ENCODE measurements at regions not wholly inside any gene's neighbourhood (a gene's known extent, or its start where the extent isn't known, plus 50 kb on each side); places are given as distances from the start of the nearest gene placed in this dataset.
"Not testable (repeated sequence)": the region's sequence is repeated elsewhere in the genome, so short reads cannot be mapped to it uniquely, and the experiment has no call there.

DNA sequence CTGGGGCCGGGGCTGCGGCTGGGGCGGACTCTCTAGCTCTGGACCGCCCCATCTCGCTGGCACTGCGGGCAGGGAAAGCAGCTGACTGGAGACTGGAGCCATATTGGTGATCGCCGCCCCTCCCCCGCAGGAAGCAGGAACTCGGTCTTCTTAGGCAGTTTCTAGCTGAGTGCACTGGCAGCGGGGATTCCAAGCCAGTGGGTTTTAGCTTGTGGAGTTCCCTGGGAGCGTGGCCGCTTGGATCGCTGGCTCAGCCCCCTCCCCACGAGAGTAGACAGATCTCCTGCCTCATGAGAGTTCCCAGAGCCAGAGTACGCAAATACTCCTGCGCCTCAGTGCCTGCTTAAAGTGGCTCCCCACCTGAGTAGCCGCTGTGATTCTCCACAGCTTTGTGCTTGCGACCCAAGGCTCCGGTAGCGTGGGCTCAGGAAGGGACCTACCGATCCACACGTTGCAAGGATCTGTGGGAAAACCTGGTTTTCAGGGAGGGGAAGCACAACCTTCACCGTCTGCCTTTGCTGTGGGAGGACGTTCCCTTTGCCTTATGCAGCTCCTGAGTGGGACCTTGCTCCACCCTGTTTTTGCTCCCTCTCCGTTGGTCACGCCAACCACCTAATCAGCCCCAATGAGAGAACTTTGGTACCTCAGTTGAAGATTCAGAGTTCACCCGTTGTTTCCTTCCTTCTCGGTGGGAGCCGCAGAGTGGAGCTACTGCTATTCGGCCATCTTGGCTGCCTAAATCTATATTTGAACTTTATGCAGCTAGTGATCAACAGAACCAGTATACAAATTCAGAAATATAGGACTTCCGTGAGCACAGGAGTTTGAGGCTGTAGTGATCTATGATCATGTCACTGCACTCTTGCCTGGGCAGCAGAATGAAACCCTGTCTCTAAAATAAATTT lies 803.9 kb upstream of the PCDH10 start:
- no peak for DNase-seq (ENCODE audit: low read depth in 2 of 3, low spot score in 2 of 3)

DNA sequence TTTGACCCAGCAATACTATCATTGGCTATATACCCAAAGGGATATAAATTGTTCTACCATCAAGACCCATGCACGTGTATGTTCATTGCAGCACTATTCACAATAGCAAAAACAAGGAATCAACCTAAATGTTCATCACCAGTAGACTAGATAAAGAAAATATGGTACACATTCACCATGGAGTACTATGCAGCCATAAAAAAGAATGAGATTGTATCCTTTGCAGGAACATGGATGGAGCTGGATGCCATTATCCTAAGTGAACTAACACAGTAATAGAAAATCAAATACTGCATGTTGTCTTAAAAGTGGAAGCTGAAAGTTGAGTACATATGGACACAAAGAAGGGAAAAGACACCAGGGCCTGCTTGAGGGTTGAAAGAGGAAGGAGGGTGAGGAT lies 803.1 kb upstream of the PCDH10 start:
- DNase-seq (ENCODE audit: low read depth in 2 of 3, low spot score in 2 of 3) = no peak

DNA sequence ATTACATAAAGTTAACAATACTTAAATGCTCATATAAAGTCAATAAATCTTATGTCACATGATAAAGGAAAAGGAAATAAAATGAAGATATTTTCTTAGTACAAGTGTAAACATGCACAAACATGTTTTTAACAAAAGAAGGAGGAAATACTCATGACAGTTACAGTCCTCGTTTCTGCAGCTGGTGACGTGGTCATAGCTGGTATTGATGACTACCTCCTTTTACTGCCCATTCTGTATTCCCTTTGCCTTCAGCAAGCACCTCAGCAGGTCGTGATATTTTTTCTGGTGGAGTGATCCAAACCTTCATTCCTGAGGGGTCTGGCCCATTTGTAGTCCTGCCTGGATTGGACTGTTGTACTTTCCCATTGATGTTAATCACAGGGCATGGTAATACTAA lies 797.5 kb upstream of the PCDH10 start:
- not testable (repeated sequence) for DNase-seq (ENCODE audit: low read depth in 2 of 3, low spot score in 2 of 3)

DNA sequence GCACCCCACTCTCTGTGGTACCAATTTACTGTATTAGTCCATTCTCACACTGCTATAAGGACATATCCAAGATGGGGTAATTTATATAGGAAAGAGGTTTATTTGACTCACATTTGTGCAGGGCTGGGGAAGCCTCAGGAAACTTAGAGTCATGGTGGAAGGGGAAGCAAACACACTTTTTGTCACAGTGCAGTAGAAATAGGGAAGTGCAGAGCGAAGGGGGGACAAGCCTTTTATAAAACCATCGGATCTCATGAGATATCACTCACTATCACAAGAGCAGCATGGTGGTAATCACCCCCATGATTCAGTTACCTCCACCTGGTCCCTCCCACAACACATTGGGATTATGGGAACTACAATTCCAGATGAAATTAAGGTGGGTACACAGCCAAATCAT lies 766.9 kb upstream of the PCDH10 start:
- no peak for DNase-seq (ENCODE audit: low read depth in 2 of 3, low spot score in 2 of 3)

DNA sequence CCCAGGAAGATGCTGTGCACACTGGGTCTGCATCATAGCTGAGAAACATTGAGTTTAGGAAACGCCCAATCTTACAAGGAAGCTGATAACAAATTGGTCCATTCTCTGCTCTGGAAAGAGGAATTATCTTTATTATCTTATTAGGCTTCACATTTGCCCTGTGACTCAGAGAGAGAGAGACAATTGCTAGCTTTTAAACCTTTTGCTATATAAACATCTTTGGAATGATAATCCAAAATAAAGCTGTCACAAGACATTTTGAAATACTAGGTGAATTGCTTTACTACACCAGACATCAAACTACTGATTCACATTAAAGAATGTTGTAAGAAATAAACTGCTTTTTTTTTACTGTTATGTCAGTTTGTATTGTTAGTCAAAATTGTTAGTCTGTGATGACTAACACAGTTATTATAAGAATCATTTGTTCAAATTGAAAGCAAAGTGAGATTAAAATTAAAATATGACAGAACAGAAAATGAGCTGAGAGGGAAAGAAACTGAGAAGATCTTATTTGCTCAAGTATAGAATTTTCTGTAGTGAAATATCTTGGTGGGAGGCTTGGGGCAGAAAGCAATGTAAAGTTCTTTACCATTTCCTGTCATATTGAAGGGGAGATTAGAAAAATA lies 765.4 kb upstream of the PCDH10 start:
- DNase-seq (ENCODE audit: low read depth in 2 of 3, low spot score in 2 of 3) = no peak

DNA sequence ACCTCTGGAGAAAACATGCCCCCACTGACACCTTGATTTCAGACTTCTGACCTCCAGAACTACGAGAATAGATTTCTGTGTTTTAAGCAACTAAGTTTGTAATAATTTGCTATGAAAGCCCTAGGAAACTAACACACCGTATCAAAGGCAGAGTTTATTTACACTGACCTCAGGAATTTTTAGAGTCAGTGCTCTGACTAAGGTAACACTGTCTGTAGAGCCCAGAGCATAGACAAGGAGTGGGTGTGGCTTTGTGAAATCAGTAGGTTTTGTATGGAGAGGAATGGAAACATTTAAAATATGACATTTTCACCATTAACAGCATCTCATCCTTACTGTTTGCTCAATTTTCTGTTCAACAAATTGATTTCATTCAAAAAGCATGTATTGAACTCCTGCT lies 764.4 kb upstream of the PCDH10 start:
- no peak for DNase-seq (ENCODE audit: low read depth in 2 of 3, low spot score in 2 of 3)

DNA sequence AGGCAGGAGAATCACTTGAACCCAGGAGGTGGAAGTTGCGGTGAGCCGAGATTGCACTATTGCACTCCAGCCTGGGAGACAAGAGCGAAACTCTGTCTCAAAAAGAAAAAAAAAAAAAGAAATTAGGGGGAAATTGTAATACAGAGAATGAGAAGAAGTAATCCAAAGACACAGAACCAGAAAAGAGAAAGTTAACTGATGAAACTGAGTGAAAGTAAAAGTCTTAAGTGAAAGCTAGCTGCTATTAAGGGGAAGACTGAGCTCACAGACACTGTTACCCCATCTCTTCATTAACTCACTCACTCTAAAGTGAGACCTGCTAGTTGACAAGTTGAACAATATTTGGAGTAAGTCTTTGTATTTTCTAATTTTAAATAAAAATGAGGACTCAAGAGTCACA lies 763.0 kb upstream of the PCDH10 start:
- DNase-seq (ENCODE audit: low read depth in 2 of 3, low spot score in 2 of 3) = no peak

DNA sequence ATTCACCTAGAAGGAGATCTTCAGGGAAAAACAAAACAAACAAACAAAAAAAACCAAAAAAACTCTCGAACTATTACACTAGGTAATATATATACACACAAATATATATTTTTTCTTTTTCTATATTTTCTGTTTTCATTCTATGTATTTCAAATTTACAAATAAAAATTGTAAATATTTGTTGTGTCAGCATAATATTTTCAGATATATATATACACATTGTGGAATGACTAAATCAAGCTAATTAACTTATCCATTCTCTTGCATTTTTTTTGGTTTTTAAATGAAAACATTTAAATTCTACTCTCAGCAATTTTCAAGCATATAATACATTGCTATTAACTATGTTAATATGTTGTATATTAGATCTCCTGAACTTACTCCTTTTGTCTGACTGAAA lies 762.0 kb upstream of the PCDH10 start:
- DNase-seq (ENCODE audit: low read depth in 2 of 3, low spot score in 2 of 3) = no peak

DNA sequence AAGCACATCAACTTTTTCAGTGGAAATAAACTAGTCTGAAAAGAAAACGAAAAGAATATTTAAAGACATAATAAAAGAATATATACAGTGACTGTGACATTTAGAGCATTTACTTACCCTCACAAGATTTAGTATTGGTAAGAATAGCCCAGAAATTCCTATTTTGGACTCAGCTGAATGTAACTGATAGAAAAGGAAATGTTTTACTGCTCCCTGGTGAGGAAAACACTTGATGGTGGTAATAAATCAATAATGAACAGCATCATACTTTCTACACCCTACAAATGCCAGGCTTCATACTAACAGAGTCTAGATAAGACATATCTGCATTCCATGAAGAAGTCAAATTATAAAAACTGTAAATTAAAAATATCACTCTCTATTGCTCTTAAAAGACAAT lies 753.5 kb upstream of the PCDH10 start:
- DNase-seq (ENCODE audit: low read depth in 2 of 3, low spot score in 2 of 3) = no peak

DNA sequence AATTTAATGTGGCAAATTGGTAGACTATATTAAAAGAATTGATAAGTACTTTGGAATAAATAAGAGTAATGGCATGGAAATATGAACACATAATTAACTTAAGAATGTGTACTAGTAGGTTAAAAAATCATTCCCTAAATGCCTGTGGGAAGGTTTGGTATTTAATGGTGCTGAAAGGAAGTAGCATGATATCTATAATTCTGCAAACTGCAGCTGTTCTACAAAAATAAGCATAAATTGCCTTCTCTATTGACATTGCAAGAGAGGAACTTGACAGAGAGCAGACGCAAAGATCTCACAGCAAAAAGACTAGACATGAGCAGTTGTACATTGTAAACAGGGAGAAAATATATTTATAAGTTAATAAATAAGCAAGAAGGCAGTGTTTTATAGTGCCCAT lies 752.5 kb upstream of the PCDH10 start:
- DNase-seq (ENCODE audit: low read depth in 2 of 3, low spot score in 2 of 3) = no peak

DNA sequence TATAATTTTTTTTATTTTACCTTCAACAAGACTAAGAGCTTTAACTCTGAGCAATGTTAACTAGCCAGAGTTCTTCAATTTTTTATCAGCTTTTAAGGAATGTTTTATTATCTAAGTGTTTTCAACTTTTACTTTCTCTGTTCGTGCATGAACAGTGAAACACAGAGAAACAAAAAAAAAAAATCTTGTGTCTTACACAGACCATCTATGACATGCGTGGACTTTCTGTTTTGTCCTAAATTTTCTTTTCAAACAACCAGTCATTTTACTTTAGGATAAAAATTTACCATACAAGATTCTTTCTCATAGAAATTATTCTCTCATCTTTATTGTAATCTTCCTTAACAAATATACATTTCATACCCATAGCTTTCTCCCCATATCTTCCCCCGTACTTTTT lies 731.9 kb upstream of the PCDH10 start:
- no peak for DNase-seq (ENCODE audit: low read depth in 2 of 3, low spot score in 2 of 3)

DNA sequence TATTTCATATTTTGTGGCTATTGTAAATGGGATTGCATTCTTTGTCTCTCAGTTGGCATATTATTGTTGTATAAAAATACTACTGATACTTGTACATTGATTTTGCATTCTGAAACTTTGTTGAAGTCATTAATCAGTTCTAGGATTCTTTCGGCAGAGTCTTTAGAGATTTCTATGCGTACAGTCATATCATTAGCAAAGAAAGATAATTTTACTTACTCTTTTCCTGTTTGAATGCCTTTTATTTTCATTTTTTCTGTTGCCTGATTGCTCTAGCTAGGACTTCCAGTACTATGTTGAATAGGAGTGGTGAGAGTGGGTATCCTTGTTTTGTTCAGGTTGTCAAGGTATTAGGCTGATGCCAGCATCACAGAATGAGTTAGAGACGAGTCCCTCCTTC lies 722.0 kb upstream of the PCDH10 start:
- no peak for DNase-seq (ENCODE audit: low read depth in 2 of 3, low spot score in 2 of 3)

DNA sequence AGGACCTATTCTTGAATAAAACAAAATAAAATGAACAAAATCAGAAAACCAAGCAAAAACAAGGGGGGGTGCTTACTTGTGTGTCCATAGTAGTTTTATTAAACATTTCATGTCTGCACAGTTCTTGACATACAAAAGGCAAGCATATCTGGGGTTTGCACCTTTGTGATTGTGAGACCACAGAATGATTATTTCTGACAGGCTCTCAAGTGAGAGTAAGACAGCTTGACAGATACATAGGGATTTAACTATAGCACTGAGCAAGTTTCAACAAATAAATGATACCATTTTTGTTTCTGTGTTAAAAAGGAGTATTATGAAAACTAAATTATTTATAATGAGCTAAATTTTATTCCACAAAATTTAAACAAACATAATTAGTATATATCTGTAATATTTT lies 712.0 kb upstream of the PCDH10 start:
- DNase-seq (ENCODE audit: low read depth in 2 of 3, low spot score in 2 of 3) = no peak

DNA sequence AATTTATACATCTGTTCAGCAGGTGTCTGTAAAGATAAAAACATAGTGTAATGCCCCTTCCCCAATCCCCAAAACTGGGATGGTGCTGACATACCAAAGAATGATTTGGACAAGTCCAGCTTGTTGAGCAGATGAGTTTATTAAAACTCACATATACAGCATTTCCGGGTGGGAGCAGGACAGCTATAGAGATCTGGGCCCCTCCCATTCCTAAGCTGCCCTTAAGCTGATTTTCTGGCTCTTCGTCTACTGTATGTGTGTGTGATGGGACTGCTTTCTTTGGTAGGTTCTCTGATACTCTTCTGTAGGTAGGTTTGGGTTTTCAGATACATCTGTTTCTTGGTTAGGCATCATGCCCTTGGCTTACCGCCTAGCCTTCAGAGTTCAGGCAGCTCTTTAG lies 703.7 kb upstream of the PCDH10 start:
- no peak for DNase-seq (ENCODE audit: low read depth in 2 of 3, low spot score in 2 of 3)

DNA sequence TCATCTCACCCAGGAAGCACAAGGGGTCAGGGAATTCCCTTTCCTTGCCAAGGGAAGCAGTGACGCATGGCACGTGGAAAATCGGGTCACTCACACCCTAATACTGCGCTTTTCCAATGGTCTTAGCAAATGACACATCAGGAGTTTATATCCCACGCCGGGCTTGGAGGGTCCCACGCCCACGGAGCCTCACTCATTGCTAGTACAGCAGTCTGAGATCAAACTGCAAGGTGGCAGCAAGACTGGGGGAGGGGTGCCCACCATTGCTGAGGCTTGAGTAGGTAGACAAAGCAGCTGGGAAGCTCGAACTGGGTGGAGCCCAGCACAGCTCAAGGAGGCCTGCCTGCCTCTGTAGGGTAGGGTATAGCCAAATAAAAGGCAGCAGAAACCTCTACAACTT lies 691.1 kb upstream of the PCDH10 start:
- DNase-seq (ENCODE audit: low read depth in 2 of 3, low spot score in 2 of 3) = not testable (repeated sequence)

DNA sequence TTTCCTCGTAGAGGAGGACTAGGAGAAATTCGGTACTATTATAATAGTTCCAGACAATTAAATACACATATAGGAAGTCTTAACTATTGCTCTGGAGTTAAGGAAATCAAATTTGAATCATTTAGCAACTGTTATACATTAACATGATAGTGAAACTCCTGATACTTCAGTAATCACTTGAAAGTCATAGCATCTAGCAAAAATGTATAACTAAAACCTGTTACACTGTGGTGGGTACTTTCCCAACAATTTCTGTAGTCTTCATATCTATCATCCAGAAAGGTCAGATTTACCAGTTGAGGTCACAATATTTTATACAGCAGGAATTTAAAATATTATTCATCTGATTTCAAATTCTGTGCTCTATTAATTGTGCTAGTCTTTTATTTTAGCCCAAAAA lies 669.6 kb upstream of the PCDH10 start:
- DNase-seq (ENCODE audit: low read depth in 2 of 3, low spot score in 2 of 3) = no peak

DNA sequence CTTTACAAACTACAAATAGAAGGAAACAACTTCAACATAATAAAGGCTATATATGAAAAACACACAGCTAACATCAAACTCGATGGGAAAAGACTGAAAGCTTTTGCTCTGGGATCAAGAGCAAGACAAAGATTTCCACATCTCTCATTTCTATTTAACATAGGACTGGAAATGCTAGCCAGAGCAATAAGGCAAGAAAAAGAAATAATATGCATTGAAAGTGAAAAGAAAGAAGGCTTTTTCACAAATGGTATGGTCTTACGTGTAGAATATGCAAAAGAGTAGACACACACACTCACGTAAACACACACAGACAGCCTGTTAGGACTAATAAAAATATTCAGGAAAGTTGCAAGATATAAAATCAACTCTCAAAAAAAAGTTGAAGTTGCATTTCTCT lies 660.5 kb upstream of the PCDH10 start:
- no peak for DNase-seq (ENCODE audit: low read depth in 2 of 3, low spot score in 2 of 3)

DNA sequence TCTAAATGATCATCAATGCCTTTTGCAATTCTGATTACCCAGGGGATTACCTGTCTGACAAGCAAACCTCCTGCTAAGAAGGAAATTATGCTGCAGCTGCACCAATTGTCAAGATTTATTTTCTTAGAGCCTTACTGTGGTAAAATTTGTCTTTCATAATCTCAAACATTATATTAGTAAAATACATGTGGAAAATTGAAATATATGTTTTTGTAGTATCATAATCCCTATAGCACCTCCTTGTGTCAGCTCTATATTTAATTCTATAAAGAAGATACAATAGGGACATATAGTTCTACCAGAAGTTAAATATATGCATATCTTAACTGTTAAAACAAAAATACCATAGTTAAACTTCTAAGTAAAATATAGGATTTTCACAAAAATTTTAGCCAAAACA lies 655.6 kb upstream of the PCDH10 start:
- DNase-seq (ENCODE audit: low read depth in 2 of 3, low spot score in 2 of 3) = no peak

DNA sequence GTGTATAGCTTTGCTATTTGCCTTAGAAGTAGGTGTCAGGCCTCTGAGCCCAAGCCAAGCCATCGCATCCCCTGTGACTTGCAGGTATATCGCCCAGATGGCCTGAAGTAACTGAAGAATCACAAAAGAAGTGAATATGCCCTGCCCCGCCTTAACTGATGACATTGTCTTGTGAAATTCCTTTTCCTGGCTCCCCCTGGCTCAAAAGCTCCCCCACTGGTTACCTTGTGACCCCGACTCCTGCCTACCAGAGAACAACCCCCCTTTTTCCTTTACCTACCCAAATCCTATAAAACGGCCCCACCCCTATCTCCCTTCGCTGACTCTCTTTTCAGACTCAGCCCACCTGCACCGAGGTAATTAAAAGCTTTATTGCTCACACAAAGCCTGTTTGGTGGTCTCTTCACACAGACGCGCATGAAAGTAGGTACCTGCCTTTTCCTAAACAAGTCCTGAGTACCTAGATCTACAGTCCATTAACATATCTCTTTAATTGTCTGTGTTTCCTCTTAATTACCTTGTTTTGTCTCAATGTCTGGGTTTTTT lies 653.8 kb upstream of the PCDH10 start:
- not testable (repeated sequence) for DNase-seq (ENCODE audit: low read depth in 2 of 3, low spot score in 2 of 3)

DNA sequence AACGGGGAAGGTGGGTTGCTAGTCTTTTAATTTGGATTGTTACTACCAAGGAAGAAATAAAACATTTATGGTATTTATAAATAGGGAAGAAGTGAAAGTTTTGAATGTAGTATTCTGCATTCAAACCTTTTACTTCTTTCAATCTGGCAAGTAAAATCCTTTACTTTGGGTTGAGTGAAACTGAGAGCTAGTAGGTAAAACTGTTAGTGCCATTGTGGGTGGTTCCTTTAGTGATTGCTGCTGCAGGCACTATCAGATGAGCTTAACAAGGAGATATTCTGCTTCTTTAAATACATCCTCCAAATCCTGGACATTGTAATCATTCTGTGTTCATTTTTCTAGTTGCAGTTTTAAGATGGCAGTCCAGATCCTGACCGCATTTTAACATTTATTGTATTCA lies 650.9 kb upstream of the PCDH10 start:
- DNase-seq (ENCODE audit: low read depth in 2 of 3, low spot score in 2 of 3) = no peak

DNA sequence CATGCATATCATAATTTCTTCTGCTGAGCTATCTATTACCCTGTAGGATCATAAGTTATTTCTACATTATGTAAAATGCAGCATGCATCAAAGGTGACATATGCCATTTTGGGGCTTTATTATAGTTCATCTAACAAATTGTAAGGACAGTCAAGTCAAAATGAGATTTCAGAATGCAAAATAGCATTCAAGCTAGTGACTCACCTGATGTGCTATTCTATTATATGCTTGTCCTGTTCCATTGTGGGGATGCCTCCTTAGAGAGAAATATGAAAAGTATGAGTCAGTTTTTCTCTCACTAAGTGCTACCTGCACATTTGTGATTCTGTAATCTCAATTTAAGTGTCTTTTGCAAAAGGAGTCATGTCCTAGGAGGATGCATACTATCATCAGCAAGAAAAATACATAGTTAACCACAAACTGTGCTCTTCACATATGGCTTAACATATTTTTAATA lies 647.0 kb upstream of the PCDH10 start:
- DNase-seq (ENCODE audit: low read depth in 2 of 3, low spot score in 2 of 3) = no peak

DNA sequence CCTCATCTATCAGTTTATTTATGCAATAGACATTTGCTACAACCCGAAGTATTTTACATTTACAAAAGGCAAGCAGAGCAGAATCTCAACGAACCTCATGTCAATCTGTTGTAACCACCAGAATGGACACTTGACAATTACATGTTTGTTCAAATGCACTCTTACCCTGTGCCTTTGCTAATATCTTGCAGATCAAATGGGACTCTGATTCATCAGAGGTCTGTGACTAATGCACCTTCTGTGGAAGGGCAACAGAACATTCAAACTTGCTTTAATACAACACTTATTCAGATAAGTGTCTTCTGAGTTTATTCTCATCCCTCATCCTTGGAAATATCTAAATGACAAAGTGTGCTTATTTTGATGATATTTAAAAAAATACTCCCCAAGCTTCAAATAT lies 644.7 kb upstream of the PCDH10 start:
- no peak for DNase-seq (ENCODE audit: low read depth in 2 of 3, low spot score in 2 of 3)
